Memory B cell (primary cell): ENCODE measurements at regions not wholly inside any gene's neighbourhood (a gene's known extent, or its start where the extent isn't known, plus 50 kb on each side); places are given as distances from the start of the nearest gene placed in this dataset.

Experiments used
- ATAC-seq: fragments of 150-1000 bp; cut with Tn5 transposase; 2 replicates; pipeline ENCODE4 v1.10.0; 2021; ENCODE audit warnings: low read depth, mild to moderate bottlenecking, moderate library complexity
- DNase-seq, 2 donors: peaks; one replicate each; pipeline ENCODE4 v3.0.0; 2022; ENCODE audit warnings: low spot score in 2 of 2
- H3K27ac Mint-ChIP-seq: one replicate; pipeline ENCODE4 v1.8.0; 2022; ENCODE audit warnings: mild to moderate bottlenecking, moderate library complexity, mixed read lengths
- H3K27me3 Mint-ChIP-seq: one replicate; pipeline ENCODE4 v1.8.0; 2022; ENCODE audit warnings: mixed read lengths
- H3K36me3 Mint-ChIP-seq: one replicate; pipeline ENCODE4 v1.8.0; 2022; ENCODE audit warnings: mild to moderate bottlenecking, mixed read lengths
- H3K4me1 Mint-ChIP-seq: one replicate; pipeline ENCODE4 v1.8.0; 2022; ENCODE audit warnings: mixed read lengths
- H3K4me3 Mint-ChIP-seq: one replicate; pipeline ENCODE4 v1.8.0; 2022; ENCODE audit warnings: mild to moderate bottlenecking, moderate library complexity, mixed read lengths
- H3K9me3 Mint-ChIP-seq: one replicate; pipeline ENCODE4 v1.8.0; 2022; ENCODE audit warnings: mixed read lengths

DNA sequence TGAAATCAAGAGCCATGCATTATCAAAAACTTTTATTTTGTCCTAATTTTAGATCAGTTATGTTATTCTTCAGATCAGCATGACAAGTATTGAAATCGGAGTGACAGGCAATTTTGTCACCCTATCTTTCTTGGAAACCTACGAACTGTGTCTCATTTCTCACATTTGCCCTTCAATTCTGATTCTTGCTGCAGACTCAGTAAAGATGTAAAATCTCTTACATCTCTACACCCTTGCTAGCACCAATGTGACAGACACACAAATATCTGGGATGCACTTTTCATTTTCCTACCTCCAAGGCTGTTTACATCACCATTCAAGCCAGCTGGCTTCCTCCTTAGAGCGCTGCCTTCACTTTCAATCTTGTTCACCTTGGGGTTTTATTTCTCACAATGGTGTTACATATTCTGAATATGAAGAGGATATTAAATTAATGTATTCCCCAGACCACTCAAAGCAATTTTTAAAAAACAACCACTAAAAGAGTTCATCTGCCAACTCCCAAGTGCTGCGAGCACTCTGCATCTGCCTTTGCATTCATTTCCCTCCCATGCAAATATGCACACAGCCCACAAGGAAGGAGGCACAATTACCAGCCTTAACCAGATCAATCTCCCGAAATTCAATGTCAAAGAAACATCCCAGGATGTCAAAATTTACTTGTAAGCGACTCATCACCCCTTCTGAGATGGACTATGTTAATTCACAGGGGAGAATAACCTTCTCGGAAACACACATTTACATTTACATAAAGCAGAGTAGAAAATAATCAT is 164.3 kb downstream of the ENC1 start:
- peaks cover 7% of the 10 kb centered on the region for H3K4me1 Mint-ChIP-seq
- peaks cover 15% of the 10 kb centered on the region for H3K27me3 Mint-ChIP-seq
- DNase-seq: no peak
- no peaks in the 10 kb centered on the region for H3K36me3 Mint-ChIP-seq
- H3K4me3 Mint-ChIP-seq: no peak overlapping the region
- no peak for ATAC-seq
- H3K9me3 Mint-ChIP-seq: no peaks in the 10 kb centered on the region
- no peak overlapping the region for H3K27ac Mint-ChIP-seq

GRCh38 chr5:74471875-74472274 is 168.7 kb downstream of the ENC1 start:
- Mint-ChIP-seq H3K27ac (no peak overlapping the region), H3K27me3 (peaks cover 11% of the 10 kb centered on the region), H3K9me3 (no peaks in the 10 kb centered on the region), H3K4me3 (no peak overlapping the region), H3K36me3 (no peaks in the 10 kb centered on the region), H3K4me1 (peaks cover 3% of the 10 kb centered on the region)
- ATAC-seq (no peak), DNase-seq (no peak)

DNA sequence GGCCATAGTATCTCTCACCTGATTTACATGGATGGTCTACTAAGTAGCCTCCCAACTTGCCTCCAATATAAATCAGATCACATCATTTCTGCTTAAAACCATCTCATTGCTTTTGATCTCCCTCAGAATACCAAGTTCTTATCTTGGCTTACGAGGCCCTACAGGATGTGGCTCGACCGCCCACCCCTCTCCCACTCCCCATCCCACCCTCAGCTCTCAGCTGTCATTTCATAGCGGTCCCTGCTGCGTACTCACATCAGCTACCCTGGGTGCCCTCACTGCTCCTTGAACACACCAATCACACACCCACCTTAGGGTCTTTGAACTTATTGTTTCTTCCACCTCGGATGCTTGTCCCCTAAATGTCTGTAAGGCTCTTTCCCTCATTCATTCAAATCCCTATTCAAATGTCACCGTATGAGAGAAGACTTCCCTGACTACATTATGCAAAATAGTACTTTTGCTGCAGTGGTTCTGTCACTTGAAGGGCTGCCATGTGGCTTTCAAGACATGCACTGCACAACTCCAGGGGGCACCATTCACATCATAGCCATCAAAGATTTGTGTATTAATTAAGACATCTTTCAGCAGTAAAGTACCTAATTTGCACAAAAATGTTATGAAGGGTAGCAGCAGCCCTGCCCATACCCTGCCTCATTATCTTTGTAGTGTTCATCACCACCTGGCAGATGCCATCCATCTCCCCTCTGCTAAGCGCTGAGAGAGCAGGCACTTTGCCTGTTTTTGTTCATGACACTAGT is 171.1 kb downstream of the ENC1 start:
- ATAC-seq (no peak), DNase-seq (no peak)
- H3K9me3 Mint-ChIP-seq: no peaks in the 10 kb centered on the region
- H3K27ac Mint-ChIP-seq: no peak overlapping the region
- no peaks in the 10 kb centered on the region for H3K4me1 Mint-ChIP-seq
- H3K27me3 Mint-ChIP-seq: peaks cover 6% of the 10 kb centered on the region
- no peaks in the 10 kb centered on the region for H3K36me3 Mint-ChIP-seq
- no peak overlapping the region for H3K4me3 Mint-ChIP-seq

GRCh38 chr5:74468421-74468820 is 172.1 kb downstream of the ENC1 start:
- Mint-ChIP-seq H3K4me3 (no peak overlapping the region), H3K36me3 (no peaks in the 10 kb centered on the region), H3K27ac (no peak overlapping the region), H3K4me1 (no peaks in the 10 kb centered on the region), H3K9me3 (no peaks in the 10 kb centered on the region), H3K27me3 (peaks cover 5% of the 10 kb centered on the region)
- no peak for ATAC-seq
- DNase-seq: no peak

GRCh38 chr5:74465724-74466123 is 174.8 kb downstream of the ENC1 start:
- ATAC-seq: no peak
- no peaks in the 10 kb centered on the region for H3K9me3 Mint-ChIP-seq
- H3K36me3 Mint-ChIP-seq: no peaks in the 10 kb centered on the region
- H3K27me3 Mint-ChIP-seq: no peaks in the 10 kb centered on the region
- H3K4me3 Mint-ChIP-seq: no peak overlapping the region
- H3K4me1 Mint-ChIP-seq: no peaks in the 10 kb centered on the region
- DNase-seq: no peak
- no peak overlapping the region for H3K27ac Mint-ChIP-seq

- Mint-ChIP-seq H3K4me3 (no peak overlapping the region), H3K27ac (no peak overlapping the region), H3K27me3 (no peaks in the 10 kb centered on the region), H3K9me3 (no peaks in the 10 kb centered on the region), H3K36me3 (no peaks in the 10 kb centered on the region), H3K4me1 (no peaks in the 10 kb centered on the region)
- DNase-seq: no peak
- ATAC-seq: no peak
Observed at GRCh38 chr5:74464512-74465209, 175.9 kb downstream of the ENC1 start.

GRCh38 chr5:74462356-74462755 is 178.2 kb downstream of the ENC1 start:
- no peak overlapping the region for H3K4me3 Mint-ChIP-seq
- ATAC-seq (no peak), DNase-seq (no peak)
- H3K27ac Mint-ChIP-seq: no peak overlapping the region
- peaks cover 2% of the 10 kb centered on the region for H3K27me3 Mint-ChIP-seq
- H3K36me3 Mint-ChIP-seq: no peaks in the 10 kb centered on the region
- H3K9me3 Mint-ChIP-seq: no peaks in the 10 kb centered on the region
- H3K4me1 Mint-ChIP-seq: no peaks in the 10 kb centered on the region

DNA sequence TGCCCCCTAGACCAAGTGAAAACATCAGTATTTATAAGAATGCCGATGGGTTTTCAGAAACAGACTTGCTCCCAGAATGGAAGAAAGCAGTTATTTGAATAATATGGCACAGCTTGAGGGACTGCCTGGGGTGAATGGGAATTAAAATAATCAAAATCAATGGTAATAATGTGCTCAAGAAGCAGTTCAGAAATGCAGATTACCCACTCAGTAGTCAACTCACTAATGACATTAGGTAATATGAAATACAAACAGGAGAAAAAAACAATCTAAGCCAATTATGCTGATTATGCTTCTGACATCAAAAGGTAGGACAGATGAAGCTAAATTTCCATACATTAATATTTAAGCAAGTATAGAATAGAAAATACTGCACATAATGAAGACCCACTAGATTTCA is 179.3 kb downstream of the ENC1 start:
- no peak for DNase-seq
- Mint-ChIP-seq H3K27ac (no peak overlapping the region), H3K36me3 (no peaks in the 10 kb centered on the region), H3K27me3 (peaks cover 10% of the 10 kb centered on the region), H3K4me1 (no peaks in the 10 kb centered on the region), H3K9me3 (no peaks in the 10 kb centered on the region), H3K4me3 (no peak overlapping the region)
- no peak for ATAC-seq

DNA sequence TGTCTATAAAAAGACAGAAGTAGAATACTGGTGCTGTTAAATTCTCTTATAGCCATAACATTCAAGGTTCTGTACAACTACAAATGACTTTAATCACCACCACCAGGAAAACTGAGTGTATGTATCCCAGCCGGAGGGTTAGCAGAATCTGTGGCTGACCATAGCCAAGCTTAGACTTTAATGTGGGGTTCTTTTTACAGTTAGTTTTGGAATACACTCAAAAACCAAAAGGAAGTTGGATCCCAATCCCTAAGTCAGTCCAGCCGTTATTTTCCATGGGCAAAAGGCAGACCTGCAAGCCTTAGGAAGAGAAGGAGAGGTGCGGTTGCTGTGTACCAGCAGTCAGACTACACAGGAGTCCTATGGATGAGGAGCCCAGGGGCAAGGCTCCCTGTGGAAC is 179.8 kb downstream of the ENC1 start:
- Mint-ChIP-seq H3K36me3 (no peaks in the 10 kb centered on the region), H3K9me3 (no peaks in the 10 kb centered on the region), H3K4me3 (no peak overlapping the region), H3K27me3 (peaks cover 10% of the 10 kb centered on the region), H3K4me1 (no peaks in the 10 kb centered on the region), H3K27ac (no peak overlapping the region)
- ATAC-seq (no peak), DNase-seq (no peak)

DNA sequence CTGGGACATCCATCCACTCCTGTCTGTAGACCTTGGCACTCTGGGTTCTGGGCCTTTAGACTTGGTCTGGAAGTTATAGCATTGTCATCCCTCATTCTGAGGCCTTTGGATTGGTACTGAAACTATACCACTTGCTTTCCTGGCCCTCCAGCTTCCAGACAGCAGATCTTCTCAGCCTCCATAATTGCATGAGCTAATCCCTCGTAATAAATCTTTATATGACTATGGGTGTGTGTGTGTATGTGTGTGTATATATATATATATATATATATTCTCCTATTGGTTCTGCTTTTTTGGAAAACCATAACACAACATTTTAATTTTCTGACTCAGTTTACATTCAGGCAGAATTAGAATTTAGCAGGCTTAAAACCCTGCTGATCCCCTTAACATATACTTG is 180.5 kb downstream of the ENC1 start:
- DNase-seq: no peak
- no peak overlapping the region for H3K27ac Mint-ChIP-seq
- no peak overlapping the region for H3K4me3 Mint-ChIP-seq
- no peaks in the 10 kb centered on the region for H3K4me1 Mint-ChIP-seq
- H3K9me3 Mint-ChIP-seq: no peaks in the 10 kb centered on the region
- H3K27me3 Mint-ChIP-seq: peaks cover 10% of the 10 kb centered on the region
- ATAC-seq: no peak
- no peaks in the 10 kb centered on the region for H3K36me3 Mint-ChIP-seq

GRCh38 chr5:74457876-74458275 is 182.7 kb downstream of the ENC1 start:
- peaks cover 5% of the 10 kb centered on the region for H3K4me1 Mint-ChIP-seq
- ATAC-seq: no peak
- H3K27ac Mint-ChIP-seq: no peak overlapping the region
- H3K4me3 Mint-ChIP-seq: no peak overlapping the region
- H3K9me3 Mint-ChIP-seq: no peaks in the 10 kb centered on the region
- DNase-seq: no peak
- H3K27me3 Mint-ChIP-seq: peaks cover 10% of the 10 kb centered on the region
- H3K36me3 Mint-ChIP-seq: no peaks in the 10 kb centered on the region

DNA sequence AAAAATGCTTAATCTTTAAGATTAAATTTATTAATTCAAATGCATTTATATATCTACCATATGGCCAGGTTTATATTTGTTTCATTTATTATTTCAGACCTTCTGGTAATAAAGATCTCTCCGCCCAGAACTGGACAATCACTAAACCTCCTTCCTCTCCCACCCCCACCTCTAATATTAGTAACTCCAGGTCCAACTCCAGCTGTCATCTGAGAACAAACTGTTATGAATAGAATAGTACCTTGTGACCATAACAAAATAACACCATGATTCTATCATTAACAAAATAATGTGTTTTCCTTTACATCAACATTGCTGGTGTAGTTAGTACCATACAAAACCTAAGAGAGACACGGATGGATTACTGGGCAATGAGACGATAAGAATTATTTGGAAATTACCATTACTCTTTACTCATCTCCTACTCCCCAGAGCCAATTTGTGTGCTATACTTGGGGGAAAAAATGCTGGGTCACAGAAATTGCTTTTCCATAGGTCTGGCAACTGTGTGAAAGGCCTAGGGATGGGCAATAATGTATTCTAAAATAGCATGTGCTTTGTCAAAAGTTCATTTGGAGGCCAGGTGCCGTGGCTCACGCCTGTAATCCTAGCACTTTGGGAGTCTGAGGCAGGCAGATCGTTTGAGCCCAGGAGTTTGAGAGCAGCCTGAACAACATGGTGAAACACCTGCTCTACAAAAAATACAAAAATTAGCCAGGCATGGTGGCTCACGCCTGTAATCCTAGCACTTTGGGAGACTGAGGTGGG is 186.1 kb downstream of the ENC1 start:
- no peak overlapping the region for H3K27ac Mint-ChIP-seq
- DNase-seq (no peak), ATAC-seq (no peak)
- H3K27me3 Mint-ChIP-seq: peaks cover 10% of the 10 kb centered on the region
- no peaks in the 10 kb centered on the region for H3K36me3 Mint-ChIP-seq
- no peak overlapping the region for H3K4me3 Mint-ChIP-seq
- H3K9me3 Mint-ChIP-seq: no peaks in the 10 kb centered on the region
- peaks cover 7% of the 10 kb centered on the region for H3K4me1 Mint-ChIP-seq

DNA sequence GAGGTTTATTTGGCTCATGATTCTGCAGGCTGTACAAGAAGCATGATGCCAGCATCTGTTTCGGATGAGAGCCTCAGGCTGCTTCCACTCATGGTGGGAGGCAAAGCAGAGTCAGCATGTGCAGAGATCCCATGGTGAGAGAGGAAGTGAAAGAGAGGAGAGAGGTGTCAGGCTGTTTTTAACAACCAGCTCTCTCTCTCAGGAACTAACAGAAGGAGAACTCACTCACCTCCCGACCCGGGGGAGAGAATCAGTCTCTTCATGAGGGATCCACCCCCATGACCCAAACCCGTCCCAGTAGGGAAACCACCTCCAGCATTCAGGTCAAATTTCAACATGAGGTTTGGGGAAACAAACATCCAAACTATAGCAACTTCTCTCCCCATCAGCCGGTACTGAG is 187.7 kb downstream of the ENC1 start:
- Mint-ChIP-seq H3K27me3 (peaks cover 9% of the 10 kb centered on the region), H3K4me1 (peaks cover 7% of the 10 kb centered on the region), H3K4me3 (no peak overlapping the region), H3K27ac (peak overlapping the region; percentile 3), H3K9me3 (no peaks in the 10 kb centered on the region), H3K36me3 (no peaks in the 10 kb centered on the region)
- ATAC-seq: peak; percentile 39
- DNase-seq: no peak

DNA sequence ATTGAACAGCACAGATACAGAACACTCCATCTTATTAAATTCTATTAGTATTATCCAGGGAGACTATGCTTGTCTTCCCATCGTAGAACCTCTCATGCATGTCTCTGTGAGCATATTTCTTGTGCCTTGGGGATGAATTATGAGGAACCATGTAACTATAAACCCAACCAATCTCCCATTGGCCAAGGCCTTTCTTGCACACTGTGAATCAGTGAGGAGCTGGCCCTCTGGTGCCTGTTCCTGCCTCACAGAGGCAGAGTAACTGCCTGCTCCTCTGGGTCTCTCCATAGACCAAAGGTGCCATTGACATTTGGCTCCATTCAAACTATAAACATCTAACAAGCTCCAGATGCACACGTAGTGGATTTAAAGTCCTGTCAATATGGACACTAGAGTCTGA is 190.4 kb downstream of the ENC1 start:
- no peaks in the 10 kb centered on the region for H3K36me3 Mint-ChIP-seq
- no peak overlapping the region for H3K4me3 Mint-ChIP-seq
- ATAC-seq (no peak), DNase-seq (no peak)
- no peaks in the 10 kb centered on the region for H3K9me3 Mint-ChIP-seq
- no peak overlapping the region for H3K27ac Mint-ChIP-seq
- H3K4me1 Mint-ChIP-seq: peaks cover 7% of the 10 kb centered on the region
- peaks cover 2% of the 10 kb centered on the region for H3K27me3 Mint-ChIP-seq
